ENCODE measurements at regions not wholly inside any gene's neighbourhood (a gene's known extent, or its start where the extent isn't known, plus 50 kb on each side); places are given as distances from the start of the nearest gene placed in this dataset.
A peak's percentile ranks its signal among the peaks of the same experiment; 100 is the strongest.

GRCh38 chr5:82657033-82657699, 379.0 kb upstream of the RPS23 start:
- ATAC-seq (ENCODE audit: insufficient read depth, low FRiP score) (no peak), DNase-seq (no peak)
- H3K4me3 ChIP-seq, result no peak overlapping the region
- TF ChIP-seq CTCF (IDR thresholded peaks at IDR 0.05; ENCODE audit: control extremely low read depth, extremely low read depth), result no peak
- WGBS, 2 donors, result 60 to 63% methylated on average over 5 of the region's 5 CpGs
- H3K9ac ChIP-seq (ENCODE audit: insufficient read depth in 1 of 2, low read length in 2 of 2), result no peak overlapping the region
- H3K27me3 ChIP-seq (ENCODE audit: control insufficient read depth in 3 of 3, insufficient read depth in 3 of 3, low read length in 2 of 3), result peaks cover 0 to 49% (median 0%) of the 10 kb centered on the region in 3 donors
- H3K9me3 ChIP-seq (ENCODE audit: control insufficient read depth in 4 of 4, insufficient read depth in 3 of 4, low read length in 3 of 4), result peaks cover 0 to 3% (median 0%) of the 10 kb centered on the region in 4 donors
- H3K4me1 ChIP-seq (ENCODE audit: control insufficient read depth in 5 of 5, insufficient read depth in 5 of 5, low read length in 5 of 5), result peaks cover 0 to 51% (median 5%) of the 10 kb centered on the region in 5 donors
- no peaks in the 10 kb centered on the region for H3K36me3 ChIP-seq (ENCODE audit: control insufficient read depth in 4 of 4, insufficient read depth in 4 of 4, low read length in 4 of 4)
- no peak overlapping the region for H3K27ac ChIP-seq (ENCODE audit: low read depth in 1 of 2, low read length in 1 of 2)

GRCh38 chr5:82656341-82656761, 378.2 kb upstream of the RPS23 start:
- no peak for ATAC-seq (ENCODE audit: insufficient read depth, low FRiP score)
- Histone ChIP-seq H3K27me3 (ENCODE audit: control insufficient read depth in 3 of 3, insufficient read depth in 3 of 3, low read length in 2 of 3) (peaks cover 0 to 43% (median 0%) of the 10 kb centered on the region in 3 donors), H3K9me3 (ENCODE audit: control insufficient read depth in 4 of 4, insufficient read depth in 3 of 4, low read length in 3 of 4) (peaks cover 0 to 3% (median 0%) of the 10 kb centered on the region in 4 donors), H3K27ac (ENCODE audit: low read depth in 1 of 2, low read length in 1 of 2) (no peak overlapping the region), H3K36me3 (ENCODE audit: control insufficient read depth in 4 of 4, insufficient read depth in 4 of 4, low read length in 4 of 4) (no peaks in the 10 kb centered on the region), H3K4me1 (ENCODE audit: control insufficient read depth in 5 of 5, insufficient read depth in 5 of 5, low read length in 5 of 5) (peaks cover 0 to 45% (median 5%) of the 10 kb centered on the region in 5 donors), H3K9ac (ENCODE audit: insufficient read depth in 1 of 2, low read length in 2 of 2) (no peak overlapping the region), H3K4me3 (no peak overlapping the region)
- WGBS, 2 donors, result 29 to 36% methylated on average over 2 of the region's 2 CpGs
- peak; percentile 56 to 97 (median 97) for DNase-seq
- no peak for TF ChIP-seq CTCF (IDR thresholded peaks at IDR 0.05; ENCODE audit: control extremely low read depth, extremely low read depth)

- 75 to 79% methylated on average over 7 of the region's 7 CpGs for WGBS, 2 donors
- ATAC-seq (ENCODE audit: insufficient read depth, low FRiP score) (no peak), DNase-seq (no peak)
- Histone ChIP-seq H3K9me3 (ENCODE audit: control insufficient read depth in 4 of 4, insufficient read depth in 3 of 4, low read length in 3 of 4) (peaks cover 0 to 3% (median 0%) of the 10 kb centered on the region in 4 donors), H3K4me3 (no peak overlapping the region), H3K9ac (ENCODE audit: insufficient read depth in 1 of 2, low read length in 2 of 2) (no peak overlapping the region), H3K4me1 (ENCODE audit: control insufficient read depth in 5 of 5, insufficient read depth in 5 of 5, low read length in 5 of 5) (peaks cover 0 to 41% (median 6%) of the 10 kb centered on the region in 5 donors), H3K27me3 (ENCODE audit: control insufficient read depth in 3 of 3, insufficient read depth in 3 of 3, low read length in 2 of 3) (peaks cover 0 to 45% (median 0%) of the 10 kb centered on the region in 3 donors), H3K27ac (ENCODE audit: low read depth in 1 of 2, low read length in 1 of 2) (no peak overlapping the region), H3K36me3 (ENCODE audit: control insufficient read depth in 4 of 4, insufficient read depth in 4 of 4, low read length in 4 of 4) (no peaks in the 10 kb centered on the region)
- TF ChIP-seq CTCF (IDR thresholded peaks at IDR 0.05; ENCODE audit: control extremely low read depth, extremely low read depth), result no peak
These were observed 376.9 kb upstream of the RPS23 start for GRCh38 chr5:82655078-82655477.
